ENCODE measurements at regions not wholly inside any gene's neighbourhood (a gene's known extent, or its start where the extent isn't known, plus 50 kb on each side); places are given as distances from the start of the nearest gene placed in this dataset.

DNA sequence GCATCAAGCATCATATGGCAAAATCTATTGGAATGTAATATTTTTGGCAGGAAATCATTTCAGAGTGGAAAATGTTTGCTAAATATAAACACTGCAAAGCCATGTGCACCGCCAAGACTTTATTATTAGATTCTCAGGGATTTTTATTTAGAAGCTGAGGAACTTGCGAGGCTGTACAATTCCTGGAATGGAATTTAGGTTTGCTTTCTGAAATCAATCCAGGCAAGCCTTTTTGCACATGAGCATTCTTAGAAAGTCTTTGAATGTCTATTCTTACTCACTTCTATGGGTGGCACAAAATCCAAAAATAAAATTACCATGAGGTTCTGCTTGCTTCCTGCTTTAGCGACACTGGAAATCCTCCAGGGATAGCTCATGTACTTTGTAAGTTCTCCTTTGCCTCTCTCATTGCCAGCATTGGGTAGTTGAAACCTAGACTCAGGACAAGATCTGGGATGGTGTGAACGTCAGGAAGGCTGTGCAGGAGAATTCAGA lies 71.5 kb upstream of the PALM2AKAP2 start:
- H4K20me1 ChIP-seq (replicated peaks; ENCODE audit: control insufficient read depth, extremely low read depth, insufficient read depth, low read length): no peaks in the 10 kb centered on the region
- H3K27ac ChIP-seq (ENCODE audit: insufficient read depth, low read depth, low read length): no peak overlapping the region
- H3K36me3 ChIP-seq (ENCODE audit: control insufficient read depth in 2 of 2, extremely low read depth in 1 of 2, insufficient read depth in 2 of 2, low read length in 2 of 2): no peaks in the 10 kb centered on the region
- no peaks in the 10 kb centered on the region for H3K79me2 ChIP-seq (ENCODE audit: control insufficient read depth, insufficient read depth, low read length)
- BruUV-seq (replicated peaks): no TSS peak
- no peak for TF ChIP-seq FOS (IDR thresholded peaks at IDR 0.05; ENCODE audit: borderline replicate concordance, insufficient read depth, low read length)
- TF ChIP-seq GATA2 (IDR thresholded peaks at IDR 0.05; ENCODE audit: insufficient read depth, insufficient read length, low read depth, low read length): no peak
- TF ChIP-seq JUN (IDR thresholded peaks at IDR 0.05; ENCODE audit: borderline replicate concordance, insufficient read depth, insufficient read length, low read depth): no peak
- TF ChIP-seq, protein P1, sequence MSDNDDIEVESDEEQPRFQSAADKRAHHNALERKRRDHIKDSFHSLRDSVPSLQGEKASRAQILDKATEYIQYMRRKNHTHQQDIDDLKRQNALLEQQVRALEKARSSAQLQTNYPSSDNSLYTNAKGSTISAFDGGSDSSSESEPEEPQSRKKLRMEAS (IDR thresholded peaks at IDR 0.05; ENCODE audit: insufficient read depth, insufficient read length): no peak
- no peak for TF ChIP-seq MYC (IDR thresholded peaks at IDR 0.05; ENCODE audit: low read depth, low read length)
- TF ChIP-seq POLR2AphosphoS5 (IDR thresholded peaks at IDR 0.05; ENCODE audit: insufficient read depth, low read depth, low read length): no peak
- TF ChIP-seq EZH2 (IDR thresholded peaks at IDR 0.05; ENCODE audit: borderline replicate concordance, low read depth, low read length, severe bottlenecking): no peak
- TF ChIP-seq POLR2A (IDR thresholded peaks at IDR 0.05; ENCODE audit: low read depth, low read length): no peak
- TF ChIP-seq, protein P2, sequence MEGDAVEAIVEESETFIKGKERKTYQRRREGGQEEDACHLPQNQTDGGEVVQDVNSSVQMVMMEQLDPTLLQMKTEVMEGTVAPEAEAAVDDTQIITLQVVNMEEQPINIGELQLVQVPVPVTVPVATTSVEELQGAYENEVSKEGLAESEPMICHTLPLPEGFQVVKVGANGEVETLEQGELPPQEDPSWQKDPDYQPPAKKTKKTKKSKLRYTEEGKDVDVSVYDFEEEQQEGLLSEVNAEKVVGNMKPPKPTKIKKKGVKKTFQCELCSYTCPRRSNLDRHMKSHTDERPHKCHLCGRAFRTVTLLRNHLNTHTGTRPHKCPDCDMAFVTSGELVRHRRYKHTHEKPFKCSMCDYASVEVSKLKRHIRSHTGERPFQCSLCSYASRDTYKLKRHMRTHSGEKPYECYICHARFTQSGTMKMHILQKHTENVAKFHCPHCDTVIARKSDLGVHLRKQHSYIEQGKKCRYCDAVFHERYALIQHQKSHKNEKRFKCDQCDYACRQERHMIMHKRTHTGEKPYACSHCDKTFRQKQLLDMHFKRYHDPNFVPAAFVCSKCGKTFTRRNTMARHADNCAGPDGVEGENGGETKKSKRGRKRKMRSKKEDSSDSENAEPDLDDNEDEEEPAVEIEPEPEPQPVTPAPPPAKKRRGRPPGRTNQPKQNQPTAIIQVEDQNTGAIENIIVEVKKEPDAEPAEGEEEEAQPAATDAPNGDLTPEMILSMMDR (IDR thresholded peaks at IDR 0.05; ENCODE audit: extremely low read depth in 1 of 2, insufficient read depth in 1 of 2, low read depth in 1 of 2, low read length in 2 of 2): no peak
- no peaks in the 10 kb centered on the region for H3K9me1 ChIP-seq (replicated peaks; ENCODE audit: control insufficient read depth, extremely low read depth, insufficient read depth, low read length)
- H2AFZ ChIP-seq (ENCODE audit: low read depth, low read length): no peak overlapping the region
- H3K4me3 ChIP-seq (replicated peaks in 1 of 3; ENCODE audit: insufficient read depth in 1 of 3, low read depth in 1 of 3, low read length in 3 of 3): no peak overlapping the region
- no peaks in the 10 kb centered on the region for H3K9me3 ChIP-seq (replicated peaks; ENCODE audit: control insufficient read depth, insufficient read depth, low read length)
- dilution Hi-C loops (cut with MboI; ENCODE audit: extremely low pct_ligation_motif_present, low sequenced_read_pairs) (no loop called here), intact Hi-C loops (cut with micrococcal nuclease) (no loop called here)
- H3K4me1 ChIP-seq (ENCODE audit: control insufficient read depth, extremely low read depth, insufficient read depth, low read length): no peaks in the 10 kb centered on the region
- FAIRE-seq (no peak), DNase-seq (ENCODE audit: low read depth, low spot score) (no peak)
- no peak overlapping the region for H3K9ac ChIP-seq (replicated peaks; ENCODE audit: extremely low read depth, insufficient read depth, low read length)
- ChIA-PET CTCF (no interaction called here), POLR2A (no interaction called here)
- H3K4me2 ChIP-seq (ENCODE audit: insufficient read depth, low read length): no peak overlapping the region
- no peaks in the 10 kb centered on the region for H3K27me3 ChIP-seq (ENCODE audit: control insufficient read depth in 2 of 2, insufficient read depth in 2 of 2, low read length in 2 of 2)

All from endothelial cell of umbilical vein (primary cell).